GM23248 (cell line): ENCODE measurements at regions not wholly inside any gene's neighbourhood (a gene's known extent, or its start where the extent isn't known, plus 50 kb on each side); places are given as distances from the start of the nearest gene placed in this dataset.

Source experiments
- DNase-seq: peaks from one replicate; pipeline ENCODE4 v3.0.0-alpha.2; 2015
- H2AFZ ChIP-seq: fragments of 200-600 bp; sonication (generic); 2 replicates; pipeline ENCODE4 v1.6.1; 2016; ENCODE audit warnings: antibody characterized with exemption
- H3F3A ChIP-seq: fragments of 200-600 bp; sonication (generic); 2 replicates; pipeline ENCODE4 v1.6.1; 2016; ENCODE audit warnings: mild to moderate bottlenecking, antibody characterized with exemption, mixed run types; ENCODE audit not compliant: insufficient read depth
- H3K27ac ChIP-seq: fragments of 200-600 bp; sonication (generic); 2 replicates; pipeline ENCODE4 v1.5.1; 2016; ENCODE audit warnings: mild to moderate bottlenecking
- H3K27me3 ChIP-seq: fragments of 200-600 bp; sonication (generic); replicated peaks from 2 replicates; pipeline ENCODE4 v1.6.1; 2016; ENCODE audit warnings: mild to moderate bottlenecking; ENCODE audit not compliant: insufficient read depth
- H3K36me3 ChIP-seq: fragments of 200-600 bp; sonication (generic); 2 replicates; pipeline ENCODE4 v1.6.1; 2016; ENCODE audit warnings: low read depth, mild to moderate bottlenecking
- H3K4me1 ChIP-seq: fragments of 200-600 bp; sonication (generic); 2 replicates; pipeline ENCODE4 v1.6.1; 2016; ENCODE audit warnings: mild to moderate bottlenecking; ENCODE audit not compliant: insufficient read depth
- H3K4me2 ChIP-seq: fragments of 200-600 bp; sonication (generic); one replicate; pipeline ENCODE4 v1.6.1; 2016; ENCODE audit warnings: mild to moderate bottlenecking; ENCODE audit not compliant: unreplicated experiment
- H3K4me3 ChIP-seq: fragments of 200-600 bp; sonication (generic); 2 replicates; pipeline ENCODE4 v1.5.1; 2016; ENCODE audit warnings: mild to moderate bottlenecking
- H3K79me2 ChIP-seq: fragments of 200-600 bp; sonication (generic); 2 replicates; pipeline ENCODE4 v1.6.1; 2016; ENCODE audit warnings: mild to moderate bottlenecking; ENCODE audit not compliant: insufficient read depth
- H3K9ac ChIP-seq: fragments of 200-600 bp; sonication (generic); 2 replicates; pipeline ENCODE4 v1.6.1; 2016; ENCODE audit warnings: mild to moderate bottlenecking
- H3K9me2 ChIP-seq: fragments of 200-600 bp; sonication (generic); 2 replicates; pipeline ENCODE4 v1.6.1; 2016; ENCODE audit warnings: mixed run types, mild to moderate bottlenecking, moderate library complexity; ENCODE audit not compliant: insufficient read depth
- H3K9me3 ChIP-seq: fragments of 200-600 bp; sonication (generic); one replicate; pipeline ENCODE4 v1.6.1; 2017; ENCODE audit warnings: low read depth
- H4K20me1 ChIP-seq: fragments of 200-600 bp; sonication (generic); 2 replicates; pipeline ENCODE4 v1.6.0; 2016; ENCODE audit not compliant: insufficient read depth
- EZH2 ChIP-seq: fragments of 200-600 bp; sonication (generic); IDR thresholded peaks from 2 replicates; pipeline ENCODE4 v1.6.1; 2018; ENCODE audit warnings: antibody characterized with exemption, mild to moderate bottlenecking; ENCODE audit not compliant: insufficient read depth, poor library complexity, severe bottlenecking
- EZH2phosphoT487 ChIP-seq: fragments of 200-600 bp; sonication (generic); IDR thresholded peaks from 2 replicates; pipeline ENCODE4 v1.6.1; 2018; ENCODE audit warnings: antibody characterized with exemption, moderate library complexity, mild to moderate bottlenecking, low read depth; ENCODE audit not compliant: insufficient read depth
- WGBS, 2 experiments: methylation state at CpG; one replicate each; pipeline ENCODE4 v1.1.6; 2015 to 2017; ENCODE audit warnings: low lambda C conversion rate in 2 of 2, low coverage in 1 of 2; ENCODE audit errors: missing lambda C conversion rate in 2 of 2; 5-methylcytosine and 5-hydroxymethylcytosine counted together
- in situ Hi-C: fragments of 300-500 bp; cut with MboI; formaldehyde crosslinking; loops from 2 replicates; pipeline ENCODE4 v1.15.0; 2020

DNA sequence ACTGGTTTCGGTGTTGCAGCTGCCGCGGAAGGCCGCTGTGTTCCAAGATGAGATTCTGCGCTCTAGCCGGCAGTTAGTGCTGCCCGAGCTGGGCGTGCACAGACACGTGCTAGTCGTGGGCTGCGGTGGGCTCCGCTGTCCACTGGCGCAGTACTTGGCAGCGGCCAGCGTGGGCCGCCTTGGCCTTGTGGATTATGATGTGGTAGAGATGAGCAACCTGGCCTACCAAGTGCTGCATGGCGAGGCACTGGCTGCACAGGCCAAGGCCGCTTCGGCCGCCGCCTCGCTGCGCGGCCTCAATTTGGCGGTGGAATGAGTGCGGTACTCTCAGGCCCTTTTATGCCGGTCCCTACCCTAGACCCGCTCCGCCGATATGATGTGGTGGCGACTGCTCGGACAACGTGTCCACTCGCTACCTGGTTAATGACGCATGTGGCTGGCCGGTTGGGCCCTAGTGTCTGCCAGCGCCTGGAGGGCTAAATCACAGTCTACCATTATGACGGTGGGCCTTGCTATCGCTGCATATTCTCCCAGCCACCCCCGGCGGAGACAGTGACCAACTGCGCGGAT, 102.2 kb downstream of the SNAPC1 start:
- no peaks in the 10 kb centered on the region for H3F3A ChIP-seq
- no peak overlapping the region for H3K27ac ChIP-seq
- peaks cover 23% of the 10 kb centered on the region for H3K27me3 ChIP-seq
- no peak overlapping the region for H3K4me3 ChIP-seq
- H2AFZ ChIP-seq, result no peak overlapping the region
- no peaks in the 10 kb centered on the region for H3K4me1 ChIP-seq
- in situ Hi-C loops, result no loop called here
- no peaks in the 10 kb centered on the region for H4K20me1 ChIP-seq
- no peak for TF ChIP-seq EZH2phosphoT487
- TF ChIP-seq EZH2, result no peak
- H3K9me3 ChIP-seq, result no peaks in the 10 kb centered on the region
- 90 to 91% methylated on average over 40 to 41 of the region's 43 CpGs for WGBS, 2 experiments
- no peak overlapping the region for H3K9ac ChIP-seq
- H3K79me2 ChIP-seq, result no peaks in the 10 kb centered on the region
- no peak overlapping the region for H3K4me2 ChIP-seq
- no peaks in the 10 kb centered on the region for H3K9me2 ChIP-seq
- DNase-seq, result no peak
- no peaks in the 10 kb centered on the region for H3K36me3 ChIP-seq

DNA sequence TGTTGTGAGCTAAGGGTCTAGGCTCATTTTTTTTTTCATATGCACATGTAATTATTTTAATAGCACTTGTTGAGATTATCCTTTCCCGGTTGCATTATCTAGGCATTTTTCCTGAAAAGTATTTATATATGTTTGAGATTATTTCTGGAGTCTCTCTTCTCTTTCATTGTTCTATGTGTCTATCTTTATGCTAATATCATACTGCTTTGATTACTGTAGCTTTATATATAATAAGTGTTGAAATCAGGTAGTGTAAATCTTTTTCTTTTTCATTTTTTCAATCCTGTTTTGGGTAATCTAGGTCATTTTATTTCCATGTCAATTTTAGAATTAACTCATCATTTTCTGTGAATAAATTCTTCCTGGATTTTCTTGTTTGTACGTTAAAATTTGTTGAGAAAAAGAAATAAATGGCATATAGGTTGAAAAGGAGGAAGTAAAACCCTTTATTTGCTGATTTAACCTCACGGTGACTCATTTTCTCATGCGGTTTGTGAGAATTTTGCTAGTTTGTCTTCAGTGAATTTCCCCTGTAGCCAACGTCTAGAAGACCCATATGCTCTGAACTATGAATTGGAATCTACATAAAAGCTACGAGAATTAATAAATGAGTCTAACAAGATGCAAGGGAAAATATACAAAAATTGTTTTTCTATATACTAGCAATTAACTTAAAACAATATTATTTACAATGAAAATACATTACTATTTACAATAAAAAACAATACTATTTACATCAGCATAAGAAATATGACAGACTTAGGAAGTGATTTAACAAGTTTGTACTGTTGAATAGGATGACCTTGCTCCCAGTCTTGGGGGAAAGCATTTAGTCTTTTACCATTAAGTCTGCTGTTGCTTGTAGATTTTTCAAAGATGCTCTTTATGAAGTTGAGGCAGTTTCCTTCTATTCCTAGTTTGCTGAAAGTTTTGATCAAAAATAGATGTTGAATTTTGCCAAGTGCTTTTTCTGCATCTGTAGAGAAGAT, 105.0 kb downstream of the SNAPC1 start:
- H3K9me3 ChIP-seq, result no peaks in the 10 kb centered on the region
- H3K4me2 ChIP-seq, result no peak overlapping the region
- TF ChIP-seq EZH2, result no peak
- TF ChIP-seq EZH2phosphoT487, result no peak
- H4K20me1 ChIP-seq, result no peaks in the 10 kb centered on the region
- H3K9ac ChIP-seq, result no peak overlapping the region
- peaks cover 21% of the 10 kb centered on the region for H3K27me3 ChIP-seq
- H3K4me3 ChIP-seq, result no peak overlapping the region
- no peak overlapping the region for H3K27ac ChIP-seq
- no peak overlapping the region for H2AFZ ChIP-seq
- no peaks in the 10 kb centered on the region for H3F3A ChIP-seq
- no peaks in the 10 kb centered on the region for H3K9me2 ChIP-seq
- H3K36me3 ChIP-seq, result no peaks in the 10 kb centered on the region
- H3K4me1 ChIP-seq, result no peaks in the 10 kb centered on the region
- 48 to 54% methylated on average over 6 of the region's 6 CpGs for WGBS, 2 experiments
- no peaks in the 10 kb centered on the region for H3K79me2 ChIP-seq
- in situ Hi-C loops, result no loop called here
- peak; percentile 4 for DNase-seq

- TF ChIP-seq EZH2 (no peak), EZH2phosphoT487 (no peak)
- in situ Hi-C loops, result no loop called here
- WGBS, 2 experiments, result 35 to 38% methylated on average over 1 of the region's 1 CpG
Measured at GRCh38 chr14:61868846-61869245, 106.6 kb downstream of the SNAPC1 start.

GRCh38 chr14:61870163-61870562, 107.9 kb downstream of the SNAPC1 start:
- Histone ChIP-seq H3K9ac (no peak overlapping the region), H3K27me3 (peaks cover 24% of the 10 kb centered on the region), H3K9me3 (no peaks in the 10 kb centered on the region), H4K20me1 (no peaks in the 10 kb centered on the region), H3F3A (no peaks in the 10 kb centered on the region), H3K4me2 (no peak overlapping the region), H2AFZ (no peak overlapping the region), H3K79me2 (no peaks in the 10 kb centered on the region), H3K36me3 (no peaks in the 10 kb centered on the region), H3K9me2 (no peaks in the 10 kb centered on the region), H3K4me1 (no peaks in the 10 kb centered on the region), H3K4me3 (no peak overlapping the region), H3K27ac (no peak overlapping the region)
- in situ Hi-C loops, result no loop called here
- 30 to 40% methylated on average over 1 of the region's 1 CpG for WGBS, 2 experiments
- TF ChIP-seq EZH2phosphoT487 (no peak), EZH2 (no peak)
- no peak for DNase-seq

More at GRCh38 chr14:61868846-61869245, 106.6 kb downstream of the SNAPC1 start:
- no peak overlapping the region for H3K4me3 ChIP-seq
- H3F3A ChIP-seq, result no peaks in the 10 kb centered on the region
- H3K4me2 ChIP-seq, result no peak overlapping the region
- no peaks in the 10 kb centered on the region for H3K36me3 ChIP-seq
- H3K27me3 ChIP-seq, result peaks cover 20% of the 10 kb centered on the region
- no peak for DNase-seq
- no peaks in the 10 kb centered on the region for H3K9me3 ChIP-seq
- H3K27ac ChIP-seq, result no peak overlapping the region
- no peaks in the 10 kb centered on the region for H3K4me1 ChIP-seq
- H3K79me2 ChIP-seq, result no peaks in the 10 kb centered on the region
- no peaks in the 10 kb centered on the region for H4K20me1 ChIP-seq
- H3K9ac ChIP-seq, result no peak overlapping the region
- no peaks in the 10 kb centered on the region for H3K9me2 ChIP-seq
- H2AFZ ChIP-seq, result no peak overlapping the region
